ENCODE measurements at regions not wholly inside any gene's neighbourhood (a gene's known extent, or its start where the extent isn't known, plus 50 kb on each side); places are given as distances from the start of the nearest gene placed in this dataset.

- H2BK5ac ChIP-seq (ENCODE audit: low read depth, low read length): no peak overlapping the region
- ChIA-PET POLR2A (ENCODE audit: partially characterized antibody) (interaction anchor here (1.6 kb wide), 1 partner anchor 14 kb away, joined by 3 read pairs; no protein-coding TSS in a partner anchor), CTCF (ENCODE audit: partially characterized antibody) (interaction anchor here (0.6 to 2.4 kb wide), 10 partner anchors 13 to 183 kb away, joined by 3 to 7 read pairs (median 4); no protein-coding TSS in a partner anchor)
- H3K27me3 ChIP-seq (replicated peaks in 1 of 4; ENCODE audit: control insufficient read depth in 3 of 4, extremely low read depth in 1 of 4, insufficient read depth in 3 of 4, low read length in 3 of 4): peaks cover 0 to 2% (median 0%) of the 10 kb centered on the region in 4 experiments; a peak in 1 of 7 replicates
- H3K4me2 ChIP-seq (ENCODE audit: insufficient read depth in 1 of 2, low read depth in 2 of 2, low read length in 2 of 2): no peak overlapping the region
- H3K79me2 ChIP-seq (ENCODE audit: control insufficient read depth in 1 of 2, insufficient read depth in 2 of 2, low read length in 2 of 2): no peaks in the 10 kb centered on the region
- no peaks in the 10 kb centered on the region for H3K9me3 ChIP-seq (ENCODE audit: insufficient read depth in 2 of 2, low read depth in 1 of 2, low read length in 1 of 2)
- H4K5ac ChIP-seq (ENCODE audit: insufficient read length, low read depth, low read length): no peak overlapping the region
- no peak overlapping the region for H2BK120ac ChIP-seq (replicated peaks; ENCODE audit: low read depth, low read length)
- FAIRE-seq: no peak
- H4K91ac ChIP-seq (replicated peaks; ENCODE audit: insufficient read length, low read length): no peak overlapping the region
- H2AFZ ChIP-seq (ENCODE audit: low read length): no peak overlapping the region
- H3K9ac ChIP-seq (replicated peaks in 1 of 4; ENCODE audit: extremely low read depth in 1 of 4, low read depth in 3 of 4, low read length in 3 of 4): no peak overlapping the region
- H3K27ac ChIP-seq (ENCODE audit: low read depth, low read length): no peak overlapping the region
- H2BK12ac ChIP-seq (ENCODE audit: low read depth, low read length): no peak overlapping the region
- H2BK15ac ChIP-seq (ENCODE audit: low read length): no peak overlapping the region
- WGBS, 2 experiments (ENCODE audit: extremely low coverage in 1 of 2, insufficient coverage in 1 of 2, insufficient read length in 1 of 2, insufficient replicate concordance in 2 of 2, low coverage in 1 of 2, low lambda C conversion rate in 2 of 2, missing lambda C conversion rate in 1 of 2): 83% methylated on average over 11 of the region's 11 CpGs; no CpG with 5 or more reads in 1 of the 2 experiments
- DNase-seq (ENCODE audit: low read depth in 1 of 2, low spot score in 2 of 2): no peak
- no peak overlapping the region for H3K14ac ChIP-seq (ENCODE audit: insufficient read length)
- peaks cover 6% of the 10 kb centered on the region; the same call in 1 of the 2 replicates for H3K23me2 ChIP-seq (ENCODE audit: low read depth, low read length)
- H2AK5ac ChIP-seq (ENCODE audit: low read depth, low read length): 0 out of 2 replicates have a peak overlapping the region, but pooled peaks have one; percentile 13
- no peak overlapping the region for H3K56ac ChIP-seq (replicated peaks; ENCODE audit: insufficient read length, low read depth, low read length)
- H3K4me3 ChIP-seq (ENCODE audit: extremely low read depth in 1 of 4, insufficient read depth in 2 of 4, low read depth in 3 of 4, low read length in 4 of 4): no peak overlapping the region
- H3K23ac ChIP-seq (ENCODE audit: insufficient read length): no peak overlapping the region
- H3K4me1 ChIP-seq (replicated peaks in 1 of 4; ENCODE audit: control insufficient read depth in 3 of 4, insufficient read depth in 4 of 4, low read length in 3 of 4): peaks cover 0 to 17% (median 10%) of the 10 kb centered on the region in 4 experiments; a peak in 6 of 7 replicates
- H3K4ac ChIP-seq (replicated peaks; ENCODE audit: insufficient read length, low read depth, low read length): no peak overlapping the region
- H3K79me1 ChIP-seq (ENCODE audit: low read depth, low read length): no peaks in the 10 kb centered on the region; the same call in 1 of the 2 replicates
- H4K8ac ChIP-seq (ENCODE audit: extremely low read depth, insufficient read depth, low read length): no peak overlapping the region
- 0 out of 2 replicates have a peak overlapping the region, but pooled peaks have one; percentile 61 for H2BK20ac ChIP-seq (ENCODE audit: low read length)
- H3K18ac ChIP-seq (ENCODE audit: extremely low read depth, low read length): no peak overlapping the region
- H4K20me1 ChIP-seq (replicated peaks in 1 of 2; ENCODE audit: control insufficient read depth in 1 of 2, insufficient read depth in 2 of 2, low read length in 2 of 2): peaks cover 0 to 4% of the 10 kb centered on the region in 2 experiments
- H3K36me3 ChIP-seq (ENCODE audit: control insufficient read depth in 2 of 4, insufficient read depth in 4 of 4, low read length in 3 of 4): no peaks in the 10 kb centered on the region
- TF ChIP-seq GTF2F1 (IDR thresholded peaks at IDR 0.05; ENCODE audit: borderline replicate concordance, low read depth, low read length): no peak
- no peak for TF ChIP-seq RNF2 (IDR thresholded peaks at IDR 0.05; ENCODE audit: borderline replicate concordance, low read depth, low read length, missing control alignments, poor library complexity, severe bottlenecking)
- TF ChIP-seq TAF1 (IDR thresholded peaks at IDR 0.05; ENCODE audit: low read depth, low read length): no peak
- TF ChIP-seq CTBP2 (IDR thresholded peaks at IDR 0.05; ENCODE audit: borderline replicate concordance, insufficient read depth, insufficient read length, low read length): no peak
- TF ChIP-seq RAD21 (IDR thresholded peaks at IDR 0.05 in 1 of 2, conservative IDR thresholded peaks at IDR 0.05 in 1 of 2; ENCODE audit: low read depth in 2 of 2, low read length in 2 of 2): no peak
- no peak for TF ChIP-seq ATF3 (IDR thresholded peaks at IDR 0.05; ENCODE audit: insufficient read depth, low read depth, low read length)
- no peak for TF ChIP-seq BCL11A (IDR thresholded peaks at IDR 0.05; ENCODE audit: low read depth in 2 of 2, low read length in 2 of 2)
- no peak for TF ChIP-seq BRCA1 (IDR thresholded peaks at IDR 0.05; ENCODE audit: low read depth, low read length)
- TF ChIP-seq SRF (IDR thresholded peaks at IDR 0.05; ENCODE audit: low read depth, low read length): no peak
- no peak for TF ChIP-seq SIX5 (IDR thresholded peaks at IDR 0.05; ENCODE audit: low read depth, low read length)
- TF ChIP-seq TAF7 (optimal IDR thresholded peaks at IDR 0.05; ENCODE audit: borderline replicate concordance, low read depth, low read length): no peak
- no peak for TF ChIP-seq SP2 (IDR thresholded peaks at IDR 0.05; ENCODE audit: low read length)
- no peak for TF ChIP-seq EZH2 (IDR thresholded peaks at IDR 0.05; ENCODE audit: low read depth, low read length, severe bottlenecking)
Observed at GRCh38 chr7:82757-83155, 109.6 kb upstream of the FAM20C start.

Measured in H1 (cell line).